CD4-positive, alpha-beta T cell treated with Interleukin-17A for 1 hour (primary cell): ENCODE measurements at regions not wholly inside any gene's neighbourhood (a gene's known extent, or its start where the extent isn't known, plus 50 kb on each side); places are given as distances from the start of the nearest gene placed in this dataset.
"Not testable (repeated sequence)": the region's sequence is repeated elsewhere in the genome, so short reads cannot be mapped to it uniquely, and the experiment has no call there.

Experiments
- DNase-seq: peaks from one replicate; pipeline ENCODE4 v3.0.0-alpha.2; 2020

- no peak for DNase-seq
Observed at GRCh38 chr19:29045679-29046254, 167.2 kb downstream of the UQCRFS1 start.

GRCh38 chr19:29044037-29044436 is 168.9 kb downstream of the UQCRFS1 start:
- no peak for DNase-seq

- DNase-seq: no peak
Observed at GRCh38 chr19:29042450-29042849, 170.5 kb downstream of the UQCRFS1 start.

GRCh38 chr19:29040951-29041350 is 172.0 kb downstream of the UQCRFS1 start:
- no peak for DNase-seq

- DNase-seq: no peak
Observed at GRCh38 chr19:29040292-29040691, 172.7 kb downstream of the UQCRFS1 start.

- not testable (repeated sequence) for DNase-seq
Observed at GRCh38 chr19:29039036-29039435, 173.9 kb downstream of the UQCRFS1 start.

GRCh38 chr19:29031216-29031615 is 181.7 kb downstream of the UQCRFS1 start:
- no peak for DNase-seq

- DNase-seq: no peak
Observed at GRCh38 chr19:29029268-29029958, 183.5 kb downstream of the UQCRFS1 start.

GRCh38 chr19:29022599-29022998 is 190.4 kb downstream of the UQCRFS1 start:
- DNase-seq: no peak

GRCh38 chr19:29022165-29022564 is 190.8 kb downstream of the UQCRFS1 start:
- no peak for DNase-seq

GRCh38 chr19:29021232-29021916 is 191.6 kb downstream of the UQCRFS1 start:
- DNase-seq: no peak

- DNase-seq: no peak
Observed at GRCh38 chr19:29019403-29019802, 193.5 kb downstream of the UQCRFS1 start.

GRCh38 chr19:29018542-29018941 is 194.4 kb downstream of the UQCRFS1 start:
- no peak for DNase-seq

GRCh38 chr19:29017788-29018187 is 195.2 kb downstream of the UQCRFS1 start:
- no peak for DNase-seq

- no peak for DNase-seq
Observed at GRCh38 chr19:29016926-29017760, 195.8 kb downstream of the UQCRFS1 start.

- DNase-seq: no peak
Observed at GRCh38 chr19:29016353-29016752, 196.6 kb downstream of the UQCRFS1 start.

GRCh38 chr19:29015569-29015968 is 197.4 kb downstream of the UQCRFS1 start:
- no peak for DNase-seq

GRCh38 chr19:29014857-29015436 is 198.0 kb downstream of the UQCRFS1 start:
- DNase-seq: no peak

- no peak for DNase-seq
Observed at GRCh38 chr19:29013988-29014387, 199.0 kb downstream of the UQCRFS1 start.

- no peak for DNase-seq
Observed at GRCh38 chr19:29013325-29013724, 199.6 kb downstream of the UQCRFS1 start.

GRCh38 chr19:29012457-29012856 is 200.5 kb downstream of the UQCRFS1 start:
- no peak for DNase-seq

GRCh38 chr19:29010276-29010675 is 202.7 kb downstream of the UQCRFS1 start:
- DNase-seq: no peak
